ENCODE measurements at regions not wholly inside any gene's neighbourhood (a gene's known extent, or its start where the extent isn't known, plus 50 kb on each side); places are given as distances from the start of the nearest gene placed in this dataset.

GRCh38 chr7:125046767-125047166 is 117.1 kb upstream of the POT1 start:
- no peaks in the 10 kb centered on the region for H3K36me3 ChIP-seq (ENCODE audit: insufficient read depth, low read length)
- no peak for TF ChIP-seq CTCF (IDR thresholded peaks at IDR 0.05; ENCODE audit: low read length)
- TF ChIP-seq EZH2 (IDR thresholded peaks at IDR 0.05; ENCODE audit: borderline replicate concordance, low read length) = no peak

GRCh38 chr7:125033506-125033905 is 103.9 kb upstream of the POT1 start:
- H3K4me3 ChIP-seq (ENCODE audit: low read depth, low read length, poor library complexity, severe bottlenecking) = no peak overlapping the region
- no peak overlapping the region for H3K9ac ChIP-seq (ENCODE audit: low read length)
- no peak overlapping the region for H3K27ac ChIP-seq (ENCODE audit: low read depth, low read length, poor library complexity, severe bottlenecking)
- H4K20me1 ChIP-seq (ENCODE audit: insufficient read depth, low read length) = no peaks in the 10 kb centered on the region
- H2AFZ ChIP-seq (ENCODE audit: low read length) = no peak overlapping the region
- H3F3A ChIP-seq (ENCODE audit: insufficient read depth, low read length) = no peaks in the 10 kb centered on the region
- H3K4me1 ChIP-seq (ENCODE audit: insufficient read depth, low read length, severe bottlenecking) = no peaks in the 10 kb centered on the region
- no peaks in the 10 kb centered on the region for H3K9me3 ChIP-seq (ENCODE audit: low read length)
- no peak overlapping the region for H3K4me2 ChIP-seq (ENCODE audit: low read length)
- TF ChIP-seq CTCF (IDR thresholded peaks at IDR 0.05; ENCODE audit: low read length) (peak; percentile 65), EZH2 (IDR thresholded peaks at IDR 0.05; ENCODE audit: borderline replicate concordance, low read length) (no peak)
- no peaks in the 10 kb centered on the region for H3K36me3 ChIP-seq (ENCODE audit: insufficient read depth, low read length)
- H3K9me2 ChIP-seq (ENCODE audit: low read depth, low read length) = no peaks in the 10 kb centered on the region
- no peaks in the 10 kb centered on the region for H3K27me3 ChIP-seq (ENCODE audit: insufficient read depth, low read length)
- H3K79me2 ChIP-seq (ENCODE audit: insufficient read depth, low read length) = no peaks in the 10 kb centered on the region

More at GRCh38 chr7:125046767-125047166, 117.1 kb upstream of the POT1 start:
- Histone ChIP-seq H4K20me1 (ENCODE audit: insufficient read depth, low read length) (no peaks in the 10 kb centered on the region), H3K4me3 (ENCODE audit: low read depth, low read length, poor library complexity, severe bottlenecking) (no peak overlapping the region), H3K4me1 (ENCODE audit: insufficient read depth, low read length, severe bottlenecking) (no peaks in the 10 kb centered on the region), H3K27me3 (ENCODE audit: insufficient read depth, low read length) (no peaks in the 10 kb centered on the region), H3K9ac (ENCODE audit: low read length) (no peak overlapping the region), H3K9me3 (ENCODE audit: low read length) (no peaks in the 10 kb centered on the region), H3K9me2 (ENCODE audit: low read depth, low read length) (no peaks in the 10 kb centered on the region), H2AFZ (ENCODE audit: low read length) (no peak overlapping the region), H3F3A (ENCODE audit: insufficient read depth, low read length) (no peaks in the 10 kb centered on the region), H3K79me2 (ENCODE audit: insufficient read depth, low read length) (no peaks in the 10 kb centered on the region), H3K4me2 (ENCODE audit: low read length) (no peak overlapping the region), H3K27ac (ENCODE audit: low read depth, low read length, poor library complexity, severe bottlenecking) (no peak overlapping the region)

GRCh38 chr7:125032943-125033342 is 103.3 kb upstream of the POT1 start:
- H3K27me3 ChIP-seq (ENCODE audit: insufficient read depth, low read length) = no peaks in the 10 kb centered on the region
- no peaks in the 10 kb centered on the region for H3K36me3 ChIP-seq (ENCODE audit: insufficient read depth, low read length)
- H4K20me1 ChIP-seq (ENCODE audit: insufficient read depth, low read length) = no peaks in the 10 kb centered on the region
- no peak overlapping the region for H3K27ac ChIP-seq (ENCODE audit: low read depth, low read length, poor library complexity, severe bottlenecking)
- H3K4me2 ChIP-seq (ENCODE audit: low read length) = no peak overlapping the region
- H2AFZ ChIP-seq (ENCODE audit: low read length) = no peak overlapping the region
- no peaks in the 10 kb centered on the region for H3K9me3 ChIP-seq (ENCODE audit: low read length)
- no peak overlapping the region for H3K4me3 ChIP-seq (ENCODE audit: low read depth, low read length, poor library complexity, severe bottlenecking)
- no peaks in the 10 kb centered on the region for H3F3A ChIP-seq (ENCODE audit: insufficient read depth, low read length)
- TF ChIP-seq EZH2 (IDR thresholded peaks at IDR 0.05; ENCODE audit: borderline replicate concordance, low read length) (no peak), CTCF (IDR thresholded peaks at IDR 0.05; ENCODE audit: low read length) (no peak)
- no peaks in the 10 kb centered on the region for H3K9me2 ChIP-seq (ENCODE audit: low read depth, low read length)
- H3K79me2 ChIP-seq (ENCODE audit: insufficient read depth, low read length) = no peaks in the 10 kb centered on the region
- no peak overlapping the region for H3K9ac ChIP-seq (ENCODE audit: low read length)
- no peaks in the 10 kb centered on the region for H3K4me1 ChIP-seq (ENCODE audit: insufficient read depth, low read length, severe bottlenecking)

All from OCI-LY1 (cell line).